SKM-1 treated with dmso at 0.1 percent for 144 hours (cell line): ENCODE measurements at regions not wholly inside any gene's neighbourhood (a gene's known extent, or its start where the extent isn't known, plus 50 kb on each side); places are given as distances from the start of the nearest gene placed in this dataset.

Source experiments
- DNase-seq: peaks from one replicate; lab custom pipeline; 2025; ENCODE audit not compliant: unreplicated experiment; lab: John Stamatoyannopoulos, UW

DNA sequence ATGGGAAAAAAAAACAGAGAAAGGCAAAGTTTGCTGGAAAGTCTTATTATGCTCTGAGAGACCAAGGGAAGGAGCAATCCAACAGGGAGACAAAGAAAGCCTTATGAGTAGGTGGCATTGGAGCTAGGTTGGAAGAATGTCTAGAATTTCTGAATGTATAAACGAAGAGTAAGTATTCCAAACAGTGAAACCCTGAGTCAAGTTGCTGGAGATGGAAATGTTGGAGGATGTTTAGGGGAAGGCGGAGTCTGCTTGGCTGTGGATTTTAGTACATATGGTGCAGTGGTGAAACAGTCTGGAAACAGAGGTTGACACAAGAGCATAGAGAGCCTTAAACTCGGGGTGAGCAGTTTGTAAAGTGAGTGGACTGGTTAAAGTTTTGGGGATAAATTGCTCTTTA is 314.8 kb upstream of the CADM1 start:
- no peak for DNase-seq

DNA sequence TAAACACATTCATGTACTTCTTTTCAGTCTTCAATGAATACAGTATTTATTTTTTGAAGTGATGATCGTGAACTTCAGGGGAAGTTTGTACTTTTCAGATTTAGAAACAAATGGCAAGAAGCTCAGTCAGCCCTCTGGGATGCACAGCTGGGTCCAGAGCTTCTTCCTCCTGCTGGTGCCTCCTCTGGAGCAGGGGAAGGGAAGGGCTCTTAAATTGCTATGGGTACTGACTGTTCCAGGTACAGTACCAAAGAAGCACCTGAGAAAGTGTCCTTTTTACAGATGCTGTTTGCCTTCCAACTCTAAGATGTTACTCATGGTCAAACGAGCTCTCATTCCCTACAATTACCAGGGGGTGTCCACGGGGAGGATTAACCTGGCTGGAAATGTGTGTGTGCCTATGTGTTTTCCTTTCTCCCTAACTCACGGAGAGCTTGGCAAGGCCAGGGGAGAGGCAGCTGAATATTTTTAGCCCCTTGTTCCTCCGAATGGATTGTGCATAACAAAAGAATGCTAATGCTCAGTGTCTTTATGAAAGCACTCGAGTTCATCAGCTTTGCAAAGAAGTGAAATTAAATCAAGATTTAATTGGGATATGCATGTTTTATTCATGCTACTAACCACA is 313.7 kb upstream of the CADM1 start:
- DNase-seq = no peak

DNA sequence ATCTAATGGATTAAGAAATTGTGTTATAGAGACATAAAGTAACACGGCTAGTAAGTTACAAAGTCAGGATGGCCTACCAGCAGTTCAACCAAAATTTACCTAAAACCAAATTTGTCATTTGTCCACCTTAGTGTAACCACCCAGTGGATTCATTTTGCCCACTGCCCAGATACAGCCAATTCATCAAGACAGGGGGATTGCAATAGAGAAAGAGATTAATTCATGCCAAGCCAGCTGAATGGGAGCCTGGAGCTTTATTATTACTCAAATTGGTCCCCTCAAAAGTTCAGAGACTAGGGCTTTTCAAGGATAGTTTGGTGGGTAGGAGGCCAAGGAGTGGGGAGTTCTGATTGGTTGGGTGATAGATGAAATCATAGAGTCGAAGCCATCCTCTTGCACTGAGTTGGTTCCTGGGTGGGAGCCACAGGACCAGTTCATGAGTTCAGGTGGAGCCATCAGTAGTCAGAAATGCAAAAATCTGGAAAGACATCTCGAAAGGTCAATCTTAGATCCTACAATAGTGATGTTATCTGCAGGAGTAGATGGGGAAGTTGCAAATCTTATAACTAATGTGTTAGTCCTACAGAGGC is 304.2 kb upstream of the CADM1 start:
- DNase-seq = no peak

DNA sequence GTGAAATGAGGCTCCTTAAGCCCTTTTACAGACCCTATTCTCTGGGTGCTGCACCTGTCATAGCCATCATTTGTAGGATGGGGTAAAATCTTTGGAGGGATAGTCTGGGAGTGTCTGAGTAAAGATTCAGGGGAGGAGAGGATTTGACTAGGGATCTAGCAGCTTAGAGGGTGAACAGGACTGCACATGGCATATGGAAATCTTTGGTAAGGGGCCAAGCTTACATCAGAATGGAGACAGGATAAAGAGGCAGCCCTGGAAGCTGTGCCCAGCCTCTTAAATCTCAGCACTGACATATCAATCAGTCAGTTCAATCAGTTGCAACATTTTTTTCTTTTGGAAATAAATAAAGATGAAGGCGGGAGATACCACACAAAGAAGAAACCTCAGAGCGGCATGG is 301.8 kb upstream of the CADM1 start:
- no peak for DNase-seq

DNA sequence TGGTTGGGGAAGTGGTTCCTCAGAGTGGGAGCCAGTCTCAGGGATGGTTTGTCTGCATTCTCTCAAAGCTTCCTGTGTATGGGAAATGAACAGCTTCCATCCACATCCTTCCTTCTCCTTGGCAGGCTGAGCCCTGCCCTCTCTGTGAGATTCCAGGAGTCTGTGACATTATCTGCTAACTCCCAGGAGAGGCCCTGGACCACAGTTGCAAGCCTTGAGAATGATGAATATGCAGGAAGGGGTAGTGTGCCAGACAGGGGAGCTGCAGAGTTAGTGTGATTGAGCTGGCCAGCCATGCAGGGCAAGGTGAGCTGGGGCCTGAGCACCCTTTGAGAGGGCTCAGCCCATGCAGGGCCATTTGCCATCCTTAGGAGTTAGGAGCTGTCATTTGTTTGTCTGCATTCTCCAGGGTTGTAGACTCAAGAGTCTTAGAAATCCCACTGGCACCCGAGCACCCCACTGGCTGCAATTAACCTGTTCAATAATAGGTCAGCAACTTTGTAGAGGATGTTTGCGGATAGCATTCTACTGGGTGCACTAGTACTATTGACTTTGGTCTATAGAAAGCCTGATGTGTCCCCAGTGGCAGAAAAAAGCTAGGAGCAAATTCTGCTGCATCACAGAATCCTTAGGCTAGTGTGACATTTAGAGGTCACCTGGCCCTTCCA is 299.0 kb upstream of the CADM1 start:
- no peak for DNase-seq

DNA sequence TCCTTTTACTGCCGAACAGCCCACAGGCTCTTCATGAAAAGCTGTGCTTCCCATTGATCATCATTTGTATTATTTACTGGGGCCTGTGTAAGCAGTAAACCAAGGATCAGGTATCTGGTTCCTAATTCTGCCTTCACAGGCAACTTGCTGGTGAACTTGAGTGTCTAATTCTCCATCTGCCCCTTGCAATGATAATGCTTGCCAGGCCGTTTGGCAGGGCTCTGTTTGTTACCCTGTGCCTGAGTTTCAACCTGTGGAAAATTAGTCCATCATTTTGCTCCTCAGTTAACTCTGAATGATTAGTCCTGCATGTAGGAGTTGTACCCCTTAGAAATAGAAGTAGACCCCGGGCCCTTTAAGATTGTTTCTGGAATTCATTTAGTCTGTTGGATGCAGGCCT is 298.4 kb upstream of the CADM1 start:
- no peak for DNase-seq

DNA sequence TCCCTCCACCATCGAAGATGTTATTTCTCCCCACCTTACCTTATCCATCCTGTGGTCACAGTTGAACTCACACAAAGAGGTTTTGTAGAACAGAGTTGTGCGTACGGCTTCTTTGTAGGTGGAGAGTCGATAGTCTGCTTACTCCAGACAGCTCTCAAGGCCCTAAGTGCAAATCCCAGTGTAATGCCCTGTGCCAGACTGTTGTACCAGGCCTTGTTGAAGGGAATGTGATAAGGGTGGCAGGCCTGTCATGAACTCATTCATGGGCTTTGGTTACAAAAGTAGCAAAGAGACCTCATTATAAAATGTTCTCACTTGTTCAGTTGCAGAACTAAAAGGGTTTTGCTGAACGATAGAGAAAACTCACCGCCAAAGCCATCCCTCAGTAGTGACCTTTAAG is 288.7 kb upstream of the CADM1 start:
- DNase-seq = no peak

DNA sequence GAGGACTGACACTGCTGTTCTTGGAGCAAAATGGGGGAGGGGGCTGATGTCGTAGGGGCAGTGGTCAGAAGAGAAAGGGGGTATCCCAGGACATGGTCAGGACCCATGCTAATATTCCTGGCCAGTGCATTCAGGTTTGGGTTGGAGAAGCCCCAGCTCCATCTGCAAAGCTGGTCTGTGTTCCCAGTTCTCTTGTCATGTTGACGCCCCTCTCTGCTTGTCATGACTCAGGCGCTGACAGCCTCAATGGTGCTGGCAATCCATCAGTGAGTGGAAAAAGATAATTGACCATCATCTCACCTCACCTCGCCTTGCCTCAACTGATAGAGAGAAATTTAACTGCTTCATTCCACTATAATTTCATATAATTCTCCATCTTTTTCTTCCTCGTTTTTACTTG is 283.1 kb upstream of the CADM1 start:
- DNase-seq = no peak

DNA sequence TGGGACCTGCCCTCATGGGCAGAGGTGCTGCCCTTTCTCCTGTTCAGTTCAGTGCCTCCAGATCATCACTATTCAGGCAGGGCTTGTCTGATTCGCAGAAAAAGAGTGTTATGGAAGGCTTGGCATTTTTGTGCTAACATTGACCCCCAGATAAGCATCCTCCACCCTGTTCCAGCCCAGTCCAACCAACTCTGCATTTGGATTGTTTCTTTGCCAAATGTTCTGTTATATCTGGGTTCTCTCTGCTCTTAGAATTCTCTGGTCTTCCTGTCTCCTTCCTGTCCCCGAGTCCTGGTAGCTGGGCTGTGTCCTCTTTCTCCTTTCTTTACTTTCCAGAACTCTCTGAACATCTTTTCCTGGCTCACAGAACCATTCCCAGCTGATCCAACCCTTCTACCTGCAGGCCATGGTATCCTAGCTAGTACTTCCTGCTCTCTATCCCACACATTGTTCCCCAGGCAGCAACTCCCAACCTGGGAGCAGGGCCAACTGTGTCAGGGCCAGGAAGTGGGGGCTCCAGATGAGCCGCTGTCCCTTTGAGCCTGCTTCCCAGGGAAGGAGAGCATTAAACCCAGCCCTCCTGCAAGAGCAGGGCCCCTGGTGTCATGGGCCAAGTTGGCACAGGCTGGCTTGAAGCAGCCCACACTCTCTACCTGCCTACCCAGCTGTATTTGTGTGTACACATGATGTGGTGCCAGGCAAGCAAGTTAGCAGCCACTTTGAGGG is 280.7 kb upstream of the CADM1 start:
- DNase-seq = no peak

DNA sequence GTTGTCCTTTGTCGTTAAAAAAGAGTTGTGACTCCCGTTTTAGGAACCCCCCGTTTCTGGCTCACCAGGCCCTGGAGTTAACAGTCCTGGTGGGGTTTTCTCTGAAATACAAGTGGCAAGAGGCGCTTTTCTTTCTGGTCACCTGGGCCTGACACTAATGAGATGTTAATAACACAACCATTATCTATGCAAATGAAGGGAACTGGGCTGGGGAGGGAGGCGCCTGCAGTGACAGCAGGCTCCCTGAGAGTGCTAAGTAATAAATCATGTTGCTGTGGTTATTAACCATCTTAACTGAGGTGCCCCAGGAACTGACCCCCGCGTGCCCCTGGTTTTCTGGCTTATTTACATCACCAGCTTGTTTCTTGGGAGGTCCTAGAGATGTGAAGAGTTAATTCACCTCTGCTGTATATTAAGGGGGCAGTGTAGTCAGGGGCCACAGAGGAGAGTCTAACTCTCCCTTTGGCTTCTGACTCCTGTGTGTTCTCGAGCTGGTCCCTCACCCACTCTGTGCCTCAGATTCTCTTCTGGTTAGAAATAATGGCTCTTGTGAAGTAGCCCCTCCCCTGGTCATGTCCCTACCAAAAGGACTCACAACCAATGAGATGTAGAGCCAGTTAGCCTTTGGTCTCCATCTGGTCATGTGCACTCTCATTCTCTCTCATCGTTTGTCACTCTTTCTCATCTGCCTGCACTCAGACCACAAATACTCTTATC is 276.6 kb upstream of the CADM1 start:
- no peak for DNase-seq

DNA sequence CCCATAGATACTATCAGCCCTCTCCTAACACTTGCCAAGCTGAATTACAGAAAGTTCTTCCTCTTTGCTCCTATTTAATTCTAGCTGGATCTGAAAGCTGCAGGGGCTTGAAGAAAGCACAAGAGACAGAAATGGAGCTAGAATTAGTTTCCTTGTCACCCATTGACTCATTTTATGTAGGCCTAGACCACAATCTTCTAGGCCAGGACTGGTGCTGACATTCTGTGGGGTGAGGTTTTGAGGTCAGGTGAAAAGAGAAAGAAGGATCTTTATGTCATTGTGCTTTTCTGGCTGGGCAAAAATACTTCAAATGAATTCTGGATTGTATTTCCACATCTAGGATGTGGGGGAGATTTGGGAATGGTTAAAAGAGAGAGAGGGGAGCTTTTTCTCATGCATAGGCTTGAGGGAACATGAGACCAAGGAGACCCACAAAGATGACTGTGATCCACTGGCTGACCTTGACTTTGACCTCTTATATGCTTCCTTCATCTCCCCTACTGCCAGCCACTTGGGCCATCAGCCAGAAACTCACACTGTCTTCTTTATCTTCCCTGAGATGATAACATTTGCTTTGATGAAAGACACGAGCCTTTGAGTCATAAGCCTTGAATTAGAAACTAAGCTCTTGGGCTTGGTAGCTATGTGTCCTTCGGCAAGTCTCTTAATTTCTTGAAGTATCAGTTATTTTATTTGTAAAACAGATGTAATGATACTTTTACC is 274.9 kb upstream of the CADM1 start:
- no peak for DNase-seq

DNA sequence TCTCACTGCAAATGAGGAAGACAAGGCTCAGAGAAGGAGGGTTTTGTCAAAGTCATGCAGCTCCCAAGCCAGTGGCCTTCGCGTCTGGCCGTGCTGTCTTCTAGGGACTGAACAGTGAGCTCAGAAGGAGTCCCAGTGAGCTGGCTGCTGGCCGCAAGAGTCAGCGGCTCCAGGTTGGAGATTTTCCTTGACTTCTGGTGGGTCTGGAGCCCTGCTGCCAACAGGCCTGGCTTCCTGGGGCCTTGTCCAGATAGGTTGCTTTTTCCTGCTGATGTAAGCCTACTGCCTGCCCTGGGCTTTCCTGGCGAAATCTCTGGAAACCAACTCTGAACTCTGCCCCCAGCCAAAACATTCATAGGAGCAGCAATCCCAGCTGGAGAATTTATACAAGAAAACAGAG is 272.7 kb upstream of the CADM1 start:
- DNase-seq = no peak

DNA sequence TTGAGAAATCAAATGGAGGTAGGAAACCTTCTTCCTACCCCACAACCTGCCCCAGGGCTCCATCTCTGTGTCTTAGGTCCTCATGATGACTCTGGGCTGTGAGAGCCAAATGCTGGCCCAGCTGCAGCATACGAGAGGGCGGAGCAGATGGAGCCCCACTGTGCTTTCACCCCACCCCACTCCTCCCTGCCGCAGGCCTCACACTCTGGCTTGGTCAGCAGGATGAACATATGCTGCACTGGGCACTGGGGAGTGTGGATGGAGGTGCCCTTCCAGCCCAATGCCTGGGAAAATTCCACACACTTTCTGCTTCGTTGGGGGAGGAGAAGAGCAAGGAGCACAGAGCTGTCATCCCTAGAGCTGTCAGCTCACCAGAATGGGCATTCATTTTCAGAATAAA is 271.6 kb upstream of the CADM1 start:
- no peak for DNase-seq

DNA sequence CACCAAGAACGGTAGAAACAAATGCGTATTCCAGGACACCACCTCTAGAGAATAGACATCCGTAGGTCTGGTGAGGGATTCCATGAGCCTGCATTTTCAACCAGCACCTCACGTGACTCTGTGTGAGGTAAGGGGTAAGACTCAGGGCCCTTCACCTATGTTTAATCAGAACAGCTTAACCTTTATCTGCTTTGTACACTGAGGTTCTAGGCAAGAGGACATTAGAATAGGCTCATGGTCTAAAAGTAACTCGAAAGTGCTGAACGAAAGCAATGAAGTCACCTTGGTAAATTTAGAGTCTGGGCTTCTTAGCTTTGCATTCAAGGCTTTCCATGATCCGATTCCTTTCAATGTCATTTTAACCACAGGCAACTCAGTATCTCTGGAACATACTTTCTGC is 270.5 kb upstream of the CADM1 start:
- no peak for DNase-seq

DNA sequence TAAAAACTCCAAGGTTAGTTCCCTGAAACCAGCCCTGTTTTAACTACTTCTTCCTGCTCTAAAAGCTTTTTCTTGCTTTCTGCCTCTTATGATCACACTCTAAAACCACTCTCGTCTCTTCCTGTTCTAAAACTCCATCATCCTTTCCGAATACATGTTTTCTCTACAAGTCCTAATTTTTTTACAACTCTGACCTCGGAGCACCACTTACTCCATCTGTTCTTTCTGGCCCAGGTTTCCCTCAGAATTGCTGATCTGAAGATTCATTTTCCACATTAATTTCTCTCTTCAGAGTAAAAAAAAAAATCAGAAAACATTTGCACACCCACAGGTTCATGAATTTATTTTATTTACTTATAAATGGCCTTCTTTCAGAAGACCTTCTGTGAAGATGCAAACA is 265.7 kb upstream of the CADM1 start:
- no peak for DNase-seq

DNA sequence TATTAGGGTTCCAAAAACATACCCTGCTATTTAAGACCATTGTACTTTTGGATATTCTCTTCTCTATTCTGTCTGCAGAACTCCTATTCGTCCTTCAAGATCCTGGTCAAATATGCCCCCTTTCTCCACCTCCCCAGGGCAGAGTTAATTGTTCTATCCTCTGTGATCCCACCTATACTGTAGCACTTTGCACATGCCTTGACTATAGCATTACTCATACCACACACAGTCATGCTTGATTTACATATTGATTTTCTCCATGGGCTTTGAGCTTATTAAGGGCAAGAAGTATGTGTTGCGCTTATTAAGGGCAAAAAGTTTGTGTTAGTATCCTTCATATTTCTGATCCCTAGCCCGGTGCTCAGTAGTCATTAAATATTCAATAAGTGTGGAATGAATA is 263.7 kb upstream of the CADM1 start:
- no peak for DNase-seq

DNA sequence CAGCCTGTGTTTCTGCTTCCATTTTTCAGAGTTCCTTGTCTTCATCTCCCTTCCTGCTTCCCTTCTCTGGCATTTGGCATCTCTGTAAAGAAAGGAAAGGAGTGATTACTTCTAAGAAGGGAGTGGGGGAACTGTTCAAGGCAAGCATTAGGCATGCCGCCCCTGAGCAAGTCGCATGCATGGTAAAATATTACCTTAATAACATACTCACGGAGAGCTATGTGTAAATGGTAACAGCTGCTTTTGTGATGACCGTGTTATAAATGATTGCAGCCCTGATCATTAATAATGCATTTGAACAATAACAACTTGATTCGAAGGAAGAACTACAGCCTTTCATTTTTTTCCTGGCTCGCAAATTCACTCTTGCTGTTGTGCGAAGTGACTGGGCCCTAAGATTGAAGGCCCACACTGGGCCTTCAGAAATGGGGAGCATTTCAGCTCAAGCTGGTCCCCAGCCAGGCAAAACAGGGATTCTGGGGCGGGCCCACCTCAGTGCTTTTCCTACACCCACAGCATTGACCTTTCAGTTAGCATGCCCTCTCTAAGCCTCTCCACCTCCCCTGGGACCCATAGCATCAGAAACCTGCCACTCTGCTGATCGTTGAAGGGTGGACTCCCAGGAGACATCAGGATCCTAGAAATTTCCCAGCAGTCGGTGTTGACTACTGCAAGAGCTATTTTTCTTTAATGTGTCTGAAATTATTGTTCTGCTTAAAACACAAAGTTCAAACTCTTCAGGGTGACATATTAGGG is 263.0 kb upstream of the CADM1 start:
- no peak for DNase-seq

DNA sequence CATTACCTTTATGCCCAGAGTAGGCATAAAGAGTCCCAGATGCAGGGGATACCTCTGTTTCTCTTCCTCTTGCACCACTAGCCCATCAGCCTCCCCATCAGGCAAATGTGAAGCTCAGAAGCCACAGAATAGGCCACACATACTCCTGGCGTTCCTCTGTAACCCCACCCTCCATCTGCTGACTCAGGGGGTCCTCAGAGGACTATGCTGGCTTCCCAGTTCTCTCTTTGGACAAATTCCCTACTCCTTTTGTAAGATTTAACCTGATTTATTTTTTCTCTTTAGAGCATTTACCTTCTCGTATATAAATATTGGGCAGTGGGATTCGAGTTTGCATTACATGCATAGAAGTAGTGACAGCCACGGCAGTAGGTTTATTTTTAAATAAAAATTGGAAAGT is 262.3 kb upstream of the CADM1 start:
- DNase-seq = no peak

DNA sequence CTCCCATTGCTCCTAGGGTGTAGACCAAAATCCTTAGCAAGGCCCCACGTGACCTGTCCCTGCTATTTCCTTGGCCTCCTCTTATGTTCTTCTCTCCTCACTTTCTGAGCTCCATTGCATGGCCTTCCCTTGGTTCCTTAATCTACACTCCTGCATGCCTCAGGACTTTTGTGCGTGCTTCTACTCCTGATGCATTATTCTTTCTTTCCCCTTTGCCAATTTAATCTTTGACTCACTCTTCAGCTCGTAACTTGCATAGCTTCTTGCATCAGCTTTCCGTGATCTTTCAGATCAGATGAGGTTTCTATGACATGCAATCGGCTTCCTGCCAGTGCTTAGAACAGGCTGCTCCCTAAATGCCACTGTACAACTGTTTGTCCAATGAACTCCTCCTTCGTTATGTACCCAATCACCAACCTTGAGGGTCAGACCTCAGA is 261.6 kb upstream of the CADM1 start:
- DNase-seq = no peak

DNA sequence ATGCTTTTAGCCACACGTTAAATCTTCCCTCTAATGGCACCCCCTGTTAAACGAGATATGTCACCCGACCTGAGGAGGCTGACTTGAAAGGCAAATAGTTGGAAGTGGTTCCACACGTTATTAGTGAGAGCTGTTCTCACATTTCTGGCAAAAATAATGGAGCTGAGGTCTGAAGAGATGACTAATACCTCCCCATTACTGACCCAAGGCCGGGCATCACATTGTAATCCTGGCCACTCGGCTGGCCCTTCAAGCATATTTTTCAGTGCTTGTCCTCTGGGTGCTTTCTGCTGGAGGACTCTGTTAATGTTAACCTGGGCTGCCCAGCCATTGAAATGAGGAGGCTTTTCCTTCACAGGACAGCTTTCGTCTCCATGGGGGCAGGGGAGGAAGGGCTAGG is 260.0 kb upstream of the CADM1 start:
- DNase-seq = no peak
